ENCODE measurements at regions not wholly inside any gene's neighbourhood (a gene's known extent, or its start where the extent isn't known, plus 50 kb on each side); places are given as distances from the start of the nearest gene placed in this dataset.

GRCh38 chr4:123265443-123265842 is 131.2 kb upstream of the SPRY1 start:
- Histone ChIP-seq H3K79me2 (ENCODE audit: insufficient read depth, low read length) (no peaks in the 10 kb centered on the region), H3K9ac (ENCODE audit: low read depth, low read length) (no peak overlapping the region), H3K4me3 (ENCODE audit: low read depth in 1 of 2, low read length in 2 of 2) (no peak overlapping the region), H3K36me3 (ENCODE audit: insufficient read depth, low read length) (peaks cover 3% of the 10 kb centered on the region; the same call in 1 of the 2 replicates), H3K4me1 (ENCODE audit: insufficient read depth, low read length) (no peaks in the 10 kb centered on the region), H3K9me3 (ENCODE audit: insufficient read depth, low read length, severe bottlenecking) (no peaks in the 10 kb centered on the region), H2AFZ (ENCODE audit: low read depth, low read length) (no peak overlapping the region), H3K4me2 (ENCODE audit: insufficient read depth, low read length) (no peak overlapping the region), H3K27ac (ENCODE audit: low read length) (no peak overlapping the region), H4K20me1 (ENCODE audit: insufficient read depth, low read length) (no peaks in the 10 kb centered on the region), H3K27me3 (ENCODE audit: insufficient read depth, low read length, poor library complexity) (no peaks in the 10 kb centered on the region)
- TF ChIP-seq EZH2 (IDR thresholded peaks at IDR 0.05; ENCODE audit: borderline replicate concordance, low read depth, low read length, severe bottlenecking) (no peak), CTCF (IDR thresholded peaks at IDR 0.05; ENCODE audit: borderline replicate concordance, extremely low read depth, low read length, poor library complexity, severe bottlenecking) (no peak)
- ATAC-seq (ENCODE audit: insufficient read depth, low read depth), result no peak
- no peak for DNase-seq

GRCh38 chr4:123266221-123266620 is 130.4 kb upstream of the SPRY1 start:
- Histone ChIP-seq H3K4me1 (ENCODE audit: insufficient read depth, low read length) (no peaks in the 10 kb centered on the region), H4K20me1 (ENCODE audit: insufficient read depth, low read length) (no peaks in the 10 kb centered on the region), H3K4me3 (ENCODE audit: low read depth in 1 of 2, low read length in 2 of 2) (no peak overlapping the region), H3K27me3 (ENCODE audit: insufficient read depth, low read length, poor library complexity) (no peaks in the 10 kb centered on the region), H3K9me3 (ENCODE audit: insufficient read depth, low read length, severe bottlenecking) (no peaks in the 10 kb centered on the region), H3K27ac (ENCODE audit: low read length) (no peak overlapping the region), H3K36me3 (ENCODE audit: insufficient read depth, low read length) (no peaks in the 10 kb centered on the region), H3K4me2 (ENCODE audit: insufficient read depth, low read length) (no peak overlapping the region), H2AFZ (ENCODE audit: low read depth, low read length) (no peak overlapping the region), H3K9ac (ENCODE audit: low read depth, low read length) (no peak overlapping the region), H3K79me2 (ENCODE audit: insufficient read depth, low read length) (no peaks in the 10 kb centered on the region)
- no peak for ATAC-seq (ENCODE audit: insufficient read depth, low read depth)
- no peak for DNase-seq
- TF ChIP-seq EZH2 (IDR thresholded peaks at IDR 0.05; ENCODE audit: borderline replicate concordance, low read depth, low read length, severe bottlenecking) (no peak), CTCF (IDR thresholded peaks at IDR 0.05; ENCODE audit: borderline replicate concordance, extremely low read depth, low read length, poor library complexity, severe bottlenecking) (no peak)

GRCh38 chr4:123278755-123279154 is 117.8 kb upstream of the SPRY1 start:
- Histone ChIP-seq H3K27ac (ENCODE audit: low read length) (no peak overlapping the region), H3K4me2 (ENCODE audit: insufficient read depth, low read length) (no peak overlapping the region), H3K36me3 (ENCODE audit: insufficient read depth, low read length) (no peaks in the 10 kb centered on the region), H3K79me2 (ENCODE audit: insufficient read depth, low read length) (no peaks in the 10 kb centered on the region), H3K4me3 (ENCODE audit: low read depth in 1 of 2, low read length in 2 of 2) (no peak overlapping the region), H3K4me1 (ENCODE audit: insufficient read depth, low read length) (no peaks in the 10 kb centered on the region), H3K9ac (ENCODE audit: low read depth, low read length) (no peak overlapping the region), H4K20me1 (ENCODE audit: insufficient read depth, low read length) (no peaks in the 10 kb centered on the region), H3K9me3 (ENCODE audit: insufficient read depth, low read length, severe bottlenecking) (no peaks in the 10 kb centered on the region), H3K27me3 (ENCODE audit: insufficient read depth, low read length, poor library complexity) (no peaks in the 10 kb centered on the region), H2AFZ (ENCODE audit: low read depth, low read length) (no peak overlapping the region)
- no peak for TF ChIP-seq EZH2 (IDR thresholded peaks at IDR 0.05; ENCODE audit: borderline replicate concordance, low read depth, low read length, severe bottlenecking)
- no peak for TF ChIP-seq CTCF (IDR thresholded peaks at IDR 0.05; ENCODE audit: borderline replicate concordance, extremely low read depth, low read length, poor library complexity, severe bottlenecking)
- no peak for ATAC-seq (ENCODE audit: insufficient read depth, low read depth)
- no peak for DNase-seq

- TF ChIP-seq CTCF (IDR thresholded peaks at IDR 0.05; ENCODE audit: borderline replicate concordance, extremely low read depth, low read length, poor library complexity, severe bottlenecking) (no peak), EZH2 (IDR thresholded peaks at IDR 0.05; ENCODE audit: borderline replicate concordance, low read depth, low read length, severe bottlenecking) (no peak)
- Histone ChIP-seq H3K9ac (ENCODE audit: low read depth, low read length) (no peak overlapping the region), H3K79me2 (ENCODE audit: insufficient read depth, low read length) (no peaks in the 10 kb centered on the region), H3K4me3 (ENCODE audit: low read depth in 1 of 2, low read length in 2 of 2) (no peak overlapping the region), H3K4me1 (ENCODE audit: insufficient read depth, low read length) (no peaks in the 10 kb centered on the region), H3K27ac (ENCODE audit: low read length) (no peak overlapping the region), H2AFZ (ENCODE audit: low read depth, low read length) (no peak overlapping the region), H4K20me1 (ENCODE audit: insufficient read depth, low read length) (no peaks in the 10 kb centered on the region), H3K4me2 (ENCODE audit: insufficient read depth, low read length) (no peak overlapping the region), H3K36me3 (ENCODE audit: insufficient read depth, low read length) (no peaks in the 10 kb centered on the region; the same call in 1 of the 2 replicates), H3K27me3 (ENCODE audit: insufficient read depth, low read length, poor library complexity) (no peaks in the 10 kb centered on the region), H3K9me3 (ENCODE audit: insufficient read depth, low read length, severe bottlenecking) (no peaks in the 10 kb centered on the region)
- ATAC-seq (ENCODE audit: insufficient read depth, low read depth) (no peak), DNase-seq (no peak)
Measured at GRCh38 chr4:123283371-123283895, 113.2 kb upstream of the SPRY1 start.
